Kidney glomerular epithelial cell (primary cell): ENCODE measurements at regions not wholly inside any gene's neighbourhood (a gene's known extent, or its start where the extent isn't known, plus 50 kb on each side); places are given as distances from the start of the nearest gene placed in this dataset.

Experiments used
- DNase-seq: peaks from one replicate; lab custom pipeline; 2025; lab: John Stamatoyannopoulos, UW

GRCh38 chr16:62225675-62226074, 189.4 kb upstream of the CDH8 start:
- no peak for DNase-seq

GRCh38 chr16:62224646-62225209, 188.5 kb upstream of the CDH8 start:
- no peak for DNase-seq

GRCh38 chr16:62216837-62217236, 180.6 kb upstream of the CDH8 start:
- DNase-seq = no peak

GRCh38 chr16:62213763-62214162, 177.5 kb upstream of the CDH8 start:
- DNase-seq = no peak

GRCh38 chr16:62208934-62209333, 172.7 kb upstream of the CDH8 start:
- DNase-seq = no peak

- no peak for DNase-seq
Observed at GRCh38 chr16:62205459-62205858, 169.2 kb upstream of the CDH8 start.

GRCh38 chr16:62201911-62202310, 165.7 kb upstream of the CDH8 start:
- DNase-seq = no peak

GRCh38 chr16:62194828-62195227, 158.6 kb upstream of the CDH8 start:
- no peak for DNase-seq

- DNase-seq = no peak
Observed at GRCh38 chr16:62190426-62190825, 154.2 kb upstream of the CDH8 start.

GRCh38 chr16:62177351-62178203, 141.3 kb upstream of the CDH8 start:
- DNase-seq = no peak

GRCh38 chr16:62170642-62171041, 134.4 kb upstream of the CDH8 start:
- no peak for DNase-seq

- no peak for DNase-seq
Observed at GRCh38 chr16:62167551-62167950, 131.3 kb upstream of the CDH8 start.

GRCh38 chr16:62157544-62157943, 121.3 kb upstream of the CDH8 start:
- no peak for DNase-seq

GRCh38 chr16:62156971-62157370, 120.7 kb upstream of the CDH8 start:
- no peak for DNase-seq

GRCh38 chr16:62149631-62150030, 113.4 kb upstream of the CDH8 start:
- no peak for DNase-seq

GRCh38 chr16:62137996-62138395, 101.8 kb upstream of the CDH8 start:
- DNase-seq = no peak

- peak; percentile 16 for DNase-seq
Observed at GRCh38 chr16:62135911-62136310, 99.7 kb upstream of the CDH8 start.

GRCh38 chr16:62135446-62135845, 99.2 kb upstream of the CDH8 start:
- DNase-seq = no peak

GRCh38 chr16:62130101-62130500, 93.9 kb upstream of the CDH8 start:
- DNase-seq = no peak

- no peak for DNase-seq
Observed at GRCh38 chr16:62105244-62105643, 69.0 kb upstream of the CDH8 start.

- no peak for DNase-seq
Observed at GRCh38 chr16:62102588-62102987, 66.3 kb upstream of the CDH8 start.

- no peak for DNase-seq
Observed at GRCh38 chr16:62100651-62101050, 64.4 kb upstream of the CDH8 start.

- DNase-seq = no peak
Observed at GRCh38 chr16:62089715-62090114, 53.5 kb upstream of the CDH8 start.
